WTC11 (cell line): ENCODE measurements at regions not wholly inside any gene's neighbourhood (a gene's known extent, or its start where the extent isn't known, plus 50 kb on each side); places are given as distances from the start of the nearest gene placed in this dataset.

Source experiments
- ATAC-seq: fragments of 200-7000 bp; cut with Tn5 transposase; 2 replicates; pipeline ENCODE4 v1.10.0; 2021; ENCODE audit warnings: mild to moderate bottlenecking, moderate library complexity
- CTCF ChIA-PET: fragments of 300-600 bp; sonication (Branson Sonifier 250); formaldehyde crosslinking; loops from one replicate; lab custom pipeline; 2021; ENCODE audit warnings: antibody characterized with exemption; lab: Charles Lee
- POLR2A ChIA-PET: fragments of 350-600 bp; sonication (Branson Sonifier 250); formaldehyde crosslinking; loops from one replicate; lab custom pipeline; 2021; ENCODE audit warnings: antibody characterized with exemption; lab: Charles Lee
- DNase-seq: peaks from one replicate; pipeline ENCODE4 v3.0.0; 2021; ENCODE audit warnings: low spot score
- H3K27ac Mint-ChIP-seq: 2 replicates; pipeline ENCODE4 v1.8.0; 2021; ENCODE audit warnings: mixed read lengths
- H3K27me3 Mint-ChIP-seq: 2 replicates; pipeline ENCODE4 v1.8.0; 2021; ENCODE audit warnings: low read depth, mild to moderate bottlenecking, moderate library complexity, mixed read lengths
- H3K36me3 Mint-ChIP-seq: 2 replicates; pipeline ENCODE4 v1.8.0; 2021; ENCODE audit warnings: mixed read lengths
- H3K4me1 Mint-ChIP-seq: 2 replicates; pipeline ENCODE4 v1.8.0; 2022; ENCODE audit warnings: mixed read lengths
- H3K4me3 Mint-ChIP-seq: 2 replicates; pipeline ENCODE4 v1.8.0; 2021; ENCODE audit warnings: mild to moderate bottlenecking, moderate library complexity, mixed read lengths
- H3K9me3 Mint-ChIP-seq: 2 replicates; pipeline ENCODE4 v1.8.0; 2021; ENCODE audit warnings: mixed read lengths
- ATF1 ChIP-seq: sonication (generic); formaldehyde crosslinking; IDR thresholded peaks from 2 replicates; pipeline ENCODE4 v1.8.1; 2023; ENCODE audit warnings: mild to moderate bottlenecking, moderate library complexity, missing genetic modification reagents
- CREM ChIP-seq: sonication (generic); formaldehyde crosslinking; IDR thresholded peaks from 2 replicates; pipeline ENCODE4 v1.8.1; 2022; ENCODE audit warnings: mild to moderate bottlenecking, missing genetic modification reagents, moderate library complexity
- EMX1 ChIP-seq: fragments of 250-450 bp; sonication (Bioruptor Pico); IDR thresholded peaks from 2 replicates; pipeline ENCODE4 v1.8.0; 2021; ENCODE audit warnings: mild to moderate bottlenecking
- FOXJ3 ChIP-seq: sonication (generic); formaldehyde crosslinking; IDR thresholded peaks from 2 replicates; pipeline ENCODE4 v1.9.0; 2021; ENCODE audit warnings: missing genetic modification reagents, mild to moderate bottlenecking, borderline replicate concordance
- FOXK1 ChIP-seq: sonication (generic); formaldehyde crosslinking; IDR thresholded peaks from 2 replicates; pipeline ENCODE4 v1.8.0; 2022; ENCODE audit warnings: mild to moderate bottlenecking, moderate library complexity, missing genetic modification reagents
- FOXP1 ChIP-seq: sonication (generic); formaldehyde crosslinking; IDR thresholded peaks from 2 replicates; pipeline ENCODE4 v1.8.0; 2022; ENCODE audit warnings: missing genetic modification reagents, mild to moderate bottlenecking, moderate library complexity, borderline replicate concordance
- GTF2I ChIP-seq: fragments of 250-450 bp; sonication (Bioruptor Pico); conservative IDR thresholded peaks from 2 replicates; pipeline ENCODE4 v1.4.0; 2021; ENCODE audit warnings: mild to moderate bottlenecking
- HMGA2 ChIP-seq: fragments of 250-450 bp; sonication (Bioruptor Pico); IDR thresholded peaks from 2 replicates; pipeline ENCODE4 v1.4.0; 2021; ENCODE audit warnings: mild to moderate bottlenecking, moderate library complexity
- IRF2 ChIP-seq: sonication (generic); formaldehyde crosslinking; IDR thresholded peaks from 2 replicates; pipeline ENCODE4 v1.8.0; 2022; ENCODE audit warnings: low read depth, missing genetic modification reagents, borderline replicate concordance
- NR2C2 ChIP-seq: sonication (generic); formaldehyde crosslinking; IDR thresholded peaks from 2 replicates; pipeline ENCODE4 v1.8.0; 2022; ENCODE audit warnings: mild to moderate bottlenecking, missing genetic modification reagents
- SMAD3 ChIP-seq: sonication (generic); formaldehyde crosslinking; IDR thresholded peaks from 2 replicates; pipeline ENCODE4 v1.8.0; 2022; ENCODE audit warnings: missing genetic modification reagents, mild to moderate bottlenecking, borderline replicate concordance
- TCF7 ChIP-seq: sonication (generic); formaldehyde crosslinking; IDR thresholded peaks from 2 replicates; pipeline ENCODE4 v1.8.0; 2022; ENCODE audit warnings: mild to moderate bottlenecking, low read depth, missing genetic modification reagents, moderate library complexity
- TEAD4 ChIP-seq: sonication (generic); formaldehyde crosslinking; IDR thresholded peaks from 2 replicates; pipeline ENCODE4 v1.8.0; 2022; ENCODE audit warnings: mild to moderate bottlenecking, missing genetic modification reagents
- ZBTB21 ChIP-seq: sonication (generic); formaldehyde crosslinking; IDR thresholded peaks from 2 replicates; pipeline ENCODE4 v1.8.1; 2023; ENCODE audit warnings: mild to moderate bottlenecking, missing genetic modification reagents, borderline replicate concordance
- ZNF396 ChIP-seq: fragments of 250-450 bp; sonication (Bioruptor Pico); IDR thresholded peaks from 2 replicates; pipeline ENCODE4 v1.8.0; 2021; ENCODE audit warnings: mild to moderate bottlenecking, moderate library complexity, borderline replicate concordance
- ZNF416 ChIP-seq: fragments of 250-450 bp; sonication (Bioruptor Pico); IDR thresholded peaks from 2 replicates; pipeline ENCODE4 v1.9.0; 2021; ENCODE audit warnings: mild to moderate bottlenecking, inconsistent platforms
- ZNF423 ChIP-seq: fragments of 250-450 bp; sonication (Bioruptor Pico); IDR thresholded peaks from 2 replicates; pipeline ENCODE4 v2.1.2; 2022; ENCODE audit warnings: mild to moderate bottlenecking, moderate library complexity
- TF ChIP-seq, protein P1 (sequence below): sonication (generic); formaldehyde crosslinking; IDR thresholded peaks from 2 replicates; pipeline ENCODE4 v1.8.0; 2022; ENCODE audit warnings: missing genetic modification reagents
- TF ChIP-seq, protein P2 (sequence below): fragments of 200-600 bp; IDR thresholded peaks from 2 replicates; pipeline ENCODE4 v1.8.0; 2022; ENCODE audit warnings: antibody characterized with exemption
- TF ChIP-seq, protein P3 (sequence below): sonication (generic); formaldehyde crosslinking; IDR thresholded peaks from 2 replicates; pipeline ENCODE4 v1.8.0; 2022; ENCODE audit warnings: mild to moderate bottlenecking, missing genetic modification reagents
- TF ChIP-seq, protein P4 (sequence below): sonication (generic); formaldehyde crosslinking; IDR thresholded peaks from 2 replicates; pipeline ENCODE4 v1.8.0; 2022; ENCODE audit warnings: mild to moderate bottlenecking, missing genetic modification reagents
- TF ChIP-seq, protein P5 (sequence below): fragments of 250-450 bp; sonication (Bioruptor Pico); IDR thresholded peaks from 2 replicates; pipeline ENCODE4 v1.9.0; 2021; ENCODE audit warnings: mild to moderate bottlenecking
- TF ChIP-seq, protein P6 (sequence below): sonication (generic); formaldehyde crosslinking; IDR thresholded peaks from 2 replicates; pipeline ENCODE4 v1.8.1; 2023; ENCODE audit warnings: mild to moderate bottlenecking, missing genetic modification reagents

DNA sequence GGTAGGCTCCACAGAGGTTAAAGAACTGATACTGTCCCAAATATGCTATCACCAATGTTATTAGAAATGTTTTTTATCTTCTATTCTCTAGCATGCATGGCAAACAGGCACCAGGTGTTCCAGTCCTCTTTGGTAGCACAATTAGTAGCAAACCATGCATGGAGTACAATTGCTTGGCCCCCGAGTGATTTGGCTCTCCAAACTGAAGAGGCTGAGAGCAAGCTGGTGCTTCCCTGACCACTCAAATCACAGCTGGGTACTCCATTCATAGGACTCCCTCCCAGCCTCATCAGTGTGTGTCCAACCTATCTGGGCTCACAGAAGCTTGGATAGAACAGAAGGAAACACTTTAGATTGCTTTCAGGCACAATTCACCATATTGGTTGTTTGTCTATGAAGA, 93.4 kb downstream of the DIO2 start:
- DNase-seq = no peak
- no peak for ATAC-seq
- H3K27me3 Mint-ChIP-seq = peaks cover 3% of the 10 kb centered on the region; the same call in 1 of the 2 replicates
- POLR2A ChIA-PET = no interaction called here
- no peak overlapping the region for H3K27ac Mint-ChIP-seq
- peaks cover 27% of the 10 kb centered on the region for H3K36me3 Mint-ChIP-seq
- TF ChIP-seq ZNF423 (CRISPR knock-in tag) (no peak), GTF2I (CRISPR knock-in tag) (no peak), CREM (no peak), EMX1 (no peak), ATF1 (CRISPR knock-in tag) (no peak), TCF7 (CRISPR knock-in tag) (no peak), ZNF396 (CRISPR knock-in tag) (no peak)
- TF ChIP-seq, protein P1, sequence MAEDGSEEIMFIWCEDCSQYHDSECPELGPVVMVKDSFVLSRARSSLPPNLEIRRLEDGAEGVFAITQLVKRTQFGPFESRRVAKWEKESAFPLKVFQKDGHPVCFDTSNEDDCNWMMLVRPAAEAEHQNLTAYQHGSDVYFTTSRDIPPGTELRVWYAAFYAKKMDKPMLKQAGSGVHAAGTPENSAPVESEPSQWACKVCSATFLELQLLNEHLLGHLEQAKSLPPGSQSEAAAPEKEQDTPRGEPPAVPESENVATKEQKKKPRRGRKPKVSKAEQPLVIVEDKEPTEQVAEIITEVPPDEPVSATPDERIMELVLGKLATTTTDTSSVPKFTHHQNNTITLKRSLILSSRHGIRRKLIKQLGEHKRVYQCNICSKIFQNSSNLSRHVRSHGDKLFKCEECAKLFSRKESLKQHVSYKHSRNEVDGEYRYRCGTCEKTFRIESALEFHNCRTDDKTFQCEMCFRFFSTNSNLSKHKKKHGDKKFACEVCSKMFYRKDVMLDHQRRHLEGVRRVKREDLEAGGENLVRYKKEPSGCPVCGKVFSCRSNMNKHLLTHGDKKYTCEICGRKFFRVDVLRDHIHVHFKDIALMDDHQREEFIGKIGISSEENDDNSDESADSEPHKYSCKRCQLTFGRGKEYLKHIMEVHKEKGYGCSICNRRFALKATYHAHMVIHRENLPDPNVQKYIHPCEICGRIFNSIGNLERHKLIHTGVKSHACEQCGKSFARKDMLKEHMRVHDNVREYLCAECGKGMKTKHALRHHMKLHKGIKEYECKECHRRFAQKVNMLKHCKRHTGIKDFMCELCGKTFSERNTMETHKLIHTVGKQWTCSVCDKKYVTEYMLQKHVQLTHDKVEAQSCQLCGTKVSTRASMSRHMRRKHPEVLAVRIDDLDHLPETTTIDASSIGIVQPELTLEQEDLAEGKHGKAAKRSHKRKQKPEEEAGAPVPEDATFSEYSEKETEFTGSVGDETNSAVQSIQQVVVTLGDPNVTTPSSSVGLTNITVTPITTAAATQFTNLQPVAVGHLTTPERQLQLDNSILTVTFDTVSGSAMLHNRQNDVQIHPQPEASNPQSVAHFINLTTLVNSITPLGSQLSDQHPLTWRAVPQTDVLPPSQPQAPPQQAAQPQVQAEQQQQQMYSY (CRISPR knock-in tag) = no peak
- TF ChIP-seq, protein P2, sequence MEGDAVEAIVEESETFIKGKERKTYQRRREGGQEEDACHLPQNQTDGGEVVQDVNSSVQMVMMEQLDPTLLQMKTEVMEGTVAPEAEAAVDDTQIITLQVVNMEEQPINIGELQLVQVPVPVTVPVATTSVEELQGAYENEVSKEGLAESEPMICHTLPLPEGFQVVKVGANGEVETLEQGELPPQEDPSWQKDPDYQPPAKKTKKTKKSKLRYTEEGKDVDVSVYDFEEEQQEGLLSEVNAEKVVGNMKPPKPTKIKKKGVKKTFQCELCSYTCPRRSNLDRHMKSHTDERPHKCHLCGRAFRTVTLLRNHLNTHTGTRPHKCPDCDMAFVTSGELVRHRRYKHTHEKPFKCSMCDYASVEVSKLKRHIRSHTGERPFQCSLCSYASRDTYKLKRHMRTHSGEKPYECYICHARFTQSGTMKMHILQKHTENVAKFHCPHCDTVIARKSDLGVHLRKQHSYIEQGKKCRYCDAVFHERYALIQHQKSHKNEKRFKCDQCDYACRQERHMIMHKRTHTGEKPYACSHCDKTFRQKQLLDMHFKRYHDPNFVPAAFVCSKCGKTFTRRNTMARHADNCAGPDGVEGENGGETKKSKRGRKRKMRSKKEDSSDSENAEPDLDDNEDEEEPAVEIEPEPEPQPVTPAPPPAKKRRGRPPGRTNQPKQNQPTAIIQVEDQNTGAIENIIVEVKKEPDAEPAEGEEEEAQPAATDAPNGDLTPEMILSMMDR = no peak
- TF ChIP-seq, protein P3, sequence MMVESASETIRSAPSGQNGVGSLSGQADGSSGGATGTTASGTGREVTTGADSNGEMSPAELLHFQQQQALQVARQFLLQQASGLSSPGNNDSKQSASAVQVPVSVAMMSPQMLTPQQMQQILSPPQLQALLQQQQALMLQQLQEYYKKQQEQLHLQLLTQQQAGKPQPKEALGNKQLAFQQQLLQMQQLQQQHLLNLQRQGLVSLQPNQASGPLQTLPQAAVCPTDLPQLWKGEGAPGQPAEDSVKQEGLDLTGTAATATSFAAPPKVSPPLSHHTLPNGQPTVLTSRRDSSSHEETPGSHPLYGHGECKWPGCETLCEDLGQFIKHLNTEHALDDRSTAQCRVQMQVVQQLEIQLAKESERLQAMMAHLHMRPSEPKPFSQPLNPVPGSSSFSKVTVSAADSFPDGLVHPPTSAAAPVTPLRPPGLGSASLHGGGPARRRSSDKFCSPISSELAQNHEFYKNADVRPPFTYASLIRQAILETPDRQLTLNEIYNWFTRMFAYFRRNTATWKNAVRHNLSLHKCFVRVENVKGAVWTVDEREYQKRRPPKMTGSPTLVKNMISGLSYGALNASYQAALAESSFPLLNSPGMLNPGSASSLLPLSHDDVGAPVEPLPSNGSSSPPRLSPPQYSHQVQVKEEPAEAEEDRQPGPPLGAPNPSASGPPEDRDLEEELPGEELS (CRISPR knock-in tag) = no peak
- H3K4me3 Mint-ChIP-seq = no peak overlapping the region
- CTCF ChIA-PET = no interaction called here
- H3K4me1 Mint-ChIP-seq = no peaks in the 10 kb centered on the region
- peaks cover 56% of the 10 kb centered on the region for H3K9me3 Mint-ChIP-seq

DNA sequence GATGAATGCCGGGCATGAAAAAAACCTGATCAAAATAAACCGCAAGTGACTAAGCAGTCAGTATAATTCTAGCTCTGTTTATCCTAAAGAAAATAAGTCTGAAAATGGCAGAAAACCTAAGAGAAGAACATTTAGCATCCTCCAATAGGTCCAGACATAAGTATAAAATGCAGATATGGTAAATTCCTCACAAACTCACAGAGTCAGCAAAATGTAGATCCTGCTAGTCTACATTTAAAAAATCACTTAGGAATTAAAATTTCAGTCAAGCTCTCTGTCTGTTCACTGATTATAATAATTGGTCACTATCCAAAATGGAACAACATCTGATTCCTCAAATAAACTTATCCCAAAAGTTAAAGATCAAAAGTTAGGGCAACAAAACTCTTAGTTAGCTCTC, 95.1 kb downstream of the DIO2 start:
- DNase-seq (no peak), ATAC-seq (no peak)
- TF ChIP-seq NR2C2 (CRISPR knock-in tag) = no peak
- no peak for TF ChIP-seq FOXK1 (CRISPR knock-in tag)
- TF ChIP-seq ZNF416 = no peak
- no peak for TF ChIP-seq TEAD4 (CRISPR knock-in tag)
- TF ChIP-seq SMAD3 (CRISPR knock-in tag) = no peak
- TF ChIP-seq, protein P4, sequence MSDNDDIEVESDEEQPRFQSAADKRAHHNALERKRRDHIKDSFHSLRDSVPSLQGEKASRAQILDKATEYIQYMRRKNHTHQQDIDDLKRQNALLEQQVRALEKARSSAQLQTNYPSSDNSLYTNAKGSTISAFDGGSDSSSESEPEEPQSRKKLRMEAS (CRISPR knock-in tag) = no peak
- no peak for TF ChIP-seq HMGA2
- TF ChIP-seq FOXJ3 (CRISPR knock-in tag) = no peak
- TF ChIP-seq, protein P5, sequence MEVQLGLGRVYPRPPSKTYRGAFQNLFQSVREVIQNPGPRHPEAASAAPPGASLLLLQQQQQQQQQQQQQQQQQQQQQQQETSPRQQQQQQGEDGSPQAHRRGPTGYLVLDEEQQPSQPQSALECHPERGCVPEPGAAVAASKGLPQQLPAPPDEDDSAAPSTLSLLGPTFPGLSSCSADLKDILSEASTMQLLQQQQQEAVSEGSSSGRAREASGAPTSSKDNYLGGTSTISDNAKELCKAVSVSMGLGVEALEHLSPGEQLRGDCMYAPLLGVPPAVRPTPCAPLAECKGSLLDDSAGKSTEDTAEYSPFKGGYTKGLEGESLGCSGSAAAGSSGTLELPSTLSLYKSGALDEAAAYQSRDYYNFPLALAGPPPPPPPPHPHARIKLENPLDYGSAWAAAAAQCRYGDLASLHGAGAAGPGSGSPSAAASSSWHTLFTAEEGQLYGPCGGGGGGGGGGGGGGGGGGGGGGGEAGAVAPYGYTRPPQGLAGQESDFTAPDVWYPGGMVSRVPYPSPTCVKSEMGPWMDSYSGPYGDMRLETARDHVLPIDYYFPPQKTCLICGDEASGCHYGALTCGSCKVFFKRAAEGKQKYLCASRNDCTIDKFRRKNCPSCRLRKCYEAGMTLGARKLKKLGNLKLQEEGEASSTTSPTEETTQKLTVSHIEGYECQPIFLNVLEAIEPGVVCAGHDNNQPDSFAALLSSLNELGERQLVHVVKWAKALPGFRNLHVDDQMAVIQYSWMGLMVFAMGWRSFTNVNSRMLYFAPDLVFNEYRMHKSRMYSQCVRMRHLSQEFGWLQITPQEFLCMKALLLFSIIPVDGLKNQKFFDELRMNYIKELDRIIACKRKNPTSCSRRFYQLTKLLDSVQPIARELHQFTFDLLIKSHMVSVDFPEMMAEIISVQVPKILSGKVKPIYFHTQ (CRISPR knock-in tag) = no peak
- TF ChIP-seq IRF2 (CRISPR knock-in tag) = no peak
- no peak for TF ChIP-seq FOXP1 (CRISPR knock-in tag)
- no peak for TF ChIP-seq ZBTB21
- TF ChIP-seq, protein P6, sequence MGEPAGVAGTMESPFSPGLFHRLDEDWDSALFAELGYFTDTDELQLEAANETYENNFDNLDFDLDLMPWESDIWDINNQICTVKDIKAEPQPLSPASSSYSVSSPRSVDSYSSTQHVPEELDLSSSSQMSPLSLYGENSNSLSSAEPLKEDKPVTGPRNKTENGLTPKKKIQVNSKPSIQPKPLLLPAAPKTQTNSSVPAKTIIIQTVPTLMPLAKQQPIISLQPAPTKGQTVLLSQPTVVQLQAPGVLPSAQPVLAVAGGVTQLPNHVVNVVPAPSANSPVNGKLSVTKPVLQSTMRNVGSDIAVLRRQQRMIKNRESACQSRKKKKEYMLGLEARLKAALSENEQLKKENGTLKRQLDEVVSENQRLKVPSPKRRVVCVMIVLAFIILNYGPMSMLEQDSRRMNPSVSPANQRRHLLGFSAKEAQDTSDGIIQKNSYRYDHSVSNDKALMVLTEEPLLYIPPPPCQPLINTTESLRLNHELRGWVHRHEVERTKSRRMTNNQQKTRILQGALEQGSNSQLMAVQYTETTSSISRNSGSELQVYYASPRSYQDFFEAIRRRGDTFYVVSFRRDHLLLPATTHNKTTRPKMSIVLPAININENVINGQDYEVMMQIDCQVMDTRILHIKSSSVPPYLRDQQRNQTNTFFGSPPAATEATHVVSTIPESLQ (CRISPR knock-in tag) = no peak
- ChIA-PET POLR2A (no interaction called here), CTCF (no interaction called here)
- Mint-ChIP-seq H3K4me3 (no peak overlapping the region), H3K9me3 (peaks cover 46% of the 10 kb centered on the region), H3K36me3 (peaks cover 11% of the 10 kb centered on the region), H3K4me1 (peaks cover under 1% of the 10 kb centered on the region; the same call in 1 of the 2 replicates), H3K27ac (no peak overlapping the region), H3K27me3 (peaks cover 3% of the 10 kb centered on the region; the same call in 1 of the 2 replicates)
